Renal cortex interstitium (tissue), 11 donors: ENCODE measurements at regions not wholly inside any gene's neighbourhood (a gene's known extent, or its start where the extent isn't known, plus 50 kb on each side); places are given as distances from the start of the nearest gene placed in this dataset.
"Not testable (repeated sequence)": the region's sequence is repeated elsewhere in the genome, so short reads cannot be mapped to it uniquely, and the experiment has no call there.

Experiments used
- DNase-seq, 11 donors: peaks; one replicate each; pipeline ENCODE4 v3.0.0-alpha.2; 2013; ENCODE audit warnings: low read depth in 9 of 11, low spot score in 4 of 11; ENCODE audit errors: extremely low read depth in 1 of 11

DNA sequence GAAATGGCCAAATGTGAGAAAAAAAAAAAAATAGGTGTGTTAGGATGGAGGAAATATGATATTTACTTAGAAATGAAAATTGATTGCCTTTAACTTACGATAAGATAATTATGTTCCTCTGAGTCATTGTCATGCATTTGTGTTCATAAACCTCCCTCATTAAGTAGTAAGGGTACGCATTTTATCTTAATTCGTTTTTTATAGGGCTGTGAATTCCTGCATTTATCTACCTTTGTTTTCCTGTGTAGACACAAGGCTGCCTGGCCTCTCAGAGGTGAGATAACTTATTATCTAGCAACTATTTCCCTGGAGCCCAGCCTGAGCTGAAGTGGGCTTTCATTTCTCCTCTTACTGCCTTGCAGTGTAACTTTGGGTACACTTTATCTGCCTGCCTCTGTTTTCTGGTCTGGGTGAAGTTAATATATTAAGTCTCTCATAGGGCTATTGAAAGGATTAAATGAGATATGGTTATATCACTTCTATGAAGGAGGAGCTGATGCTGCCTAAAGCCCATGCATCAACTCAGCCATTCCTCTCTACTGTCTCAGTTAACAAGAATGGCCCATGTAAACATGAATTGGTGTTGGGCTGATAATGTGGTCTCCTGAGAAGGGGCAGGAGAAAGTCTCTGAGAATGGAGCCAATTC lies 103.8 kb upstream of the KLF4 start:
- DNase-seq, result no peak

DNA sequence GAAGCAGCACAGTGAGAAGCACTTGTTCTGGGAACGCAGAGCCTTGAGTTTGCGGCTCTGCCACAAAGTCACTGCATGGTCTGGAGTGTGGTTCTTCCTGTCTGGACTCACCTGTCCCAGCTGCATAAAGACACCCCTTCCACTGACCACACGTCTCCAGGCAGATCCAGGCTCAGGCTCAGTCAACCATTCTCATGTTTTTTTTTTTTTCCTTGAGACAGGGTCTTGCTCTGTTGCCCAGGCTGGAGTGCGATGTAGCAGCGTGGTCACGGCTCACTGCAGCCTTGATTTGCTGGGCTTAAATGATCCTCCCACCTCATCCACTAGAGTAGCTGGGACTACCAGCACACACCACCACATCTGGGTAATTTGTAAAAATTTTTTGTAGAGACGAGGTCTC lies 102.9 kb upstream of the KLF4 start:
- no peak for DNase-seq

DNA sequence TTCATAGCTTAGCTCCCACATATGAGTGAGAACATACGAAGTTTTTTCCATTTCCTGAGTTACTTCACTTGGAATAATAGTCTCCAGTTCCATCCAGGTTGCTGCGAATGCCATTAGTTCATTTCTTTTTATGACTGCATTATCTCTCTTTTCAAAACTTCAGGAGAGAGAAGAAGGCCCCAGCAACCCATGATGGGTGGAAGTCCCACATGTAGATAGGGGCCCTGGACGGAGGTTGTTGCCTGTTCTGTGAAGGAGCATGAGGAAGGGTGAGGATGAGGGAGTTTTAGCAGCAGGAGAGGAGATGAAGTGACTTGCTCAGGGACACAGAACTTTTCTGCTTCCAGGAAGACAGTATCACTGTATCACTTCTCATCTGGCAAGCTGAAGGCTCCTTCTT lies 102.2 kb upstream of the KLF4 start:
- DNase-seq, result no peak

DNA sequence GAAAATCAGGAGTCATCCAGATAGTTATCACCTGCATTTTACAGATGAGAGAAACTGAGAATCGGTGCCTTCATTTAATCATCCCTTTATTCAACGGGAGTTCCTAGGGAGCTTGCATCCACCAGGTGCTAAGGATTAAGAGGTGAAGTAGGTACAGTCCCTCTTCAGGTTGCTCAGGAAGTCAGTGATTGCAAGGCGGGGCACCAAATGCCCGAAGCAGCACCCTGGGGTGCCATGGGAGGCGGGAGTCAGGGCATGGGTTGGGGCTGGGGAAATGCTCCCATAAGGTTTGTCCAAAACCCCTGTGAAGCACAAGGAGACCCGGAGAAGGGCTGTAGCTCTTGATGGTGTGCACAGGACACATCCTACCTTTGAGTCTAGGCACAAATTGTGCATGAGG lies 98.8 kb upstream of the KLF4 start:
- no peak for DNase-seq

DNA sequence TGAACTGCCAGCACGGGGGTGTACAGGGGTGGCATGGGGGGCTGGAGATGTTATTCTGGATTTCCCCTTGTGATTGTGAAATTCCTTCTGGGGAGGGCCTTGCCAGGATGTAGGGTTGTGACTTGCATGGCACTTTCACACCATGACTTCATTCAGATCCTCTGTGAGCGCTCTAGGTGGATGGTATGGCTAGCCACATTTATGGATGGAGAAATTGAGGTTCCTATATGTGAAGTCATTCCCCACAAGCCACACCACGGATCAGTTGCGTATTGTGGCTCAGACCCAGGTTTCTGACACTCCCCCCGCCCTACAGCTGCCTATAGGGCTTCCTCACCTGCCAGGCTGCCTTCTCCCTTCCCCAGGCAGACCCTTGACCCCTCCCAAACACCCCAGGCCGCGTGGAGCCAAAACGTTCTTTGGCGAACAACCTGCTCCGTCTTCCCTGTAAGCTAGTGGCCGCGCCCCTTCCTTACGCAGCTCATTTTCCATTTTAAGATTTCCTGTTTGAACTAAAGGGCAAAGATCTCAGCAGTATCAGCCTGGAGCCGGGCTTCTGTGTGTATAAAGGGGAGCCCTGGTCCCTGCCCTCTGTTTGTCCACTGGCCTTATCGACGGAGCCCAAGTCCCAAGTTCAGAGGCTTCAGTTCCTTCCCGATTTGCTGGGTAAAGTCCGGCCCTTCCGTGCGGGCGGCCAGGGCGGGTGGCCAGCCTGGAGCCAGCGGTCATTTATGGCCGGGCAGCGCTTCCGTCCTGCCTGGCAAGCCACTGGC lies 97.8 kb upstream of the KLF4 start:
- DNase-seq, result no peak

DNA sequence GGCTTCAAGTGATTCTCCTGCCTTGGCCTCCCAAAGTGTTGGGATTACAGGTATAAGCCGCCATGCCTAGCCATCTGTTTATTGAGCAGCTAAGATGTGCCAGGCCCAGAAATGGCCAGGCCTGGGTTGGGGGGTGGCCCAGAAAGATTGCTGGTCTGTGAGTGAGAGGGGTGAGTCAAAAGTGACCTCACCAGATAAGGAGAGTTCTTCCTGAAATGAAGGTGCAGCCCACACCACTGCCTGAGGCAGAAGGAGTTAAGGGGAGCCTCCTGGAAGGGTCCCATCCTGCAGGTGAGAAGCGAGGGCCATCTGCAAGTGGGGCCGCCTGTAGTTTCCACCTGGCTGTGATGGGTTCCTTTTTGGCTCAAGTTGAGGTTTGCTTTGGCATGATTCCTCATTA lies 96.9 kb upstream of the KLF4 start:
- DNase-seq, result no peak

DNA sequence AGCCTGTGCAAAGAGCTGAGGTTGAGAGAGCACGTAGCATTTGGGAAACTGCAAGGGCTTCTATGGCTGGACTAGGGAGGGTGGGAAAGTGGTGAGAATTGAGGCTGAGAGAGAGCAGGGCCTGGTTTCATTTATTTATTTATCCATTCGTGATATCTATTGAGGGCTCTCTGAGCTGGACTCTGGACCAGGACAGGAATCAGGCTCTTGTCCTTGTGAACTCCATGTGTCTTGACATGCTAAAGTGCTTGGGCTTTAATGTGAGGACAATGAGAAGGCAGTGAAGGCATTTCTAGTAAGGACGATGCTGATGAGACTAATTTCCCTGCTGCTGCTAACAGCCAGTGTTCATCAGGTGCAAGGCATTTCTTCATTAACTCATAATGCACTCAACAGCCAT lies 95.9 kb upstream of the KLF4 start:
- DNase-seq, result no peak

DNA sequence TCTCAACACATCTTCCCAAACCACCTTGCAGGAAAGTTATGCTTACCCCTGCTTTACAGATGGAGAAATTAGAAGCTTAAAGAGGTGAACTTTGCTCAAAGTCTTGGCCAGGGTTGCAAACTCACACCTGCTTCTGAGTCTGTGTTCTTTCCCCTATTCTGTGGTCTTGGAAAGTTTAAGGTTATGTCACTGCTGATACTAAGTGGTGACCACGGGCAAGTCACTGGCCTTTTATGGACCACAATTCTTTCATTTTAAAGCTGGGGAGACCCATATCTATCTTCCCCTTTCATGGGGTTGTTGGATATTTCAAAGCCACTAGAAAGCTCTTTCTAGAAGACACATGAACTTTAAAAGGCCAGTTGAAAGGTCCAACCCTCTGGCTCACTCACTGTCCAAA lies 95.4 kb upstream of the KLF4 start:
- no peak for DNase-seq

DNA sequence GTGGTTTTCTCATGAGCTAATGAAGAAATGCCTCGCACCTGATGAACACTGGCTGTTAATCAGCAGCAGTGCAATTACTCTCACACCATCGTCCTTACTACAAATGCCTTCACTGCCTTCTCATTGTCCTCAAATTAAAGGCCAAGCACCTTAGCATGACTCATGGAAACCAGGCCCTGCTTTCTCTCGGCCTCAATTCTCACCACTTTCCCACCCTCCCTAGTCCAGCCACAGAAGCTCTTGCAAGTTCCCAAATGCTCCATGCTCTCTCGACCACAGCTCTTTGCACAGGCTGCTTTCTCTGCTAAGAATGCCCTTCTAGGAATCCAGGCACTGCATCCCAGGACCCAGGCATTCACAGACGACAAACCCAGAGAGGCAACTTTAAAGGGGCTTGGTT lies 94.6 kb upstream of the KLF4 start:
- no peak for DNase-seq

DNA sequence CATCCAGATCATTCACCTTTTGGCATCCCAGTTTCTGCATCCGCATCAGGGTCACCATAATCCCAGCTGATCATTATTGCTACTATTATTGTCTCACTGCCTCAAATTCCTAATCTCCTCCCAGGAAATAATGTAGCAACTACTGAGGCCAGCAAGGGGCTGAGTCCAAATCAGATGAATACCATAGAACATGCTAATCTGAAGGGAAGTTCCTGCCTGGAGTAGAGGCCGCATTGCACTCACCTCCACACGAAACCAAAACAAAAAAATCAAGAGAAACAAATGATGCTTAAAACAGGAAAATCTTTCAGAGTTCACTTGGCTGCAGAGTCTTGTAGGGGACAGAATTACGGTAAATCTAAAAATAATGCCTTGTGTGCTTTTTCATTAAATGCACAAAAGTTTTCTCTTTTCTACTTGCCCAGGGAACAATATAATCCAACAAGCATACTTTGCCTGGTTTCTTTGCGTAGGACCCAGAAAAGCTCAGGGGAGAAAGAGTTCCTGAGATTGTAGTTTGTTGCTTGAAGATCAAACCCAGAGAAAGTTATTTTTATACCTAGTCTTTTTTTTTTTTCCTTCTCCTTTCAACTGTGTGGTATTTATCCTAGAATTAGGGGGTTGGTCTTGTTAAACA lies 87.7 kb upstream of the KLF4 start:
- no peak for DNase-seq

DNA sequence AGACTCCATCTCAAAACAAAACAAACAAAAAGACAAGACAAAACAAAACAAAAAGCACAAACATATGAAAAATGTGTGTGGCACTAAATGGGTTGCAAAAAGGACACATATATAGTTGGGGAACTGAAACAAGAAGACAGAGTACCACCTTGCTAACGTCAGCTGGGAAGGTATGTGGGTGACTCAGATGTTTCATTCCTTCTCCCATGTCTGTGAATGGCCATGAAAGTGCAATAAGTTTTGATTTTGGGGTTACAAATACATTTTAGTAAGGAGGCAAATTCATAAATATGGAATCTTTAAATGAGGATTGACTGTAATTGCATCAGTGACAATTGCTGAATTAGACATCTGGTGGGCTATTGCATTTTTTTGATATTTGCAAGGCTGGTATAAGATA lies 81.6 kb upstream of the KLF4 start:
- no peak for DNase-seq

DNA sequence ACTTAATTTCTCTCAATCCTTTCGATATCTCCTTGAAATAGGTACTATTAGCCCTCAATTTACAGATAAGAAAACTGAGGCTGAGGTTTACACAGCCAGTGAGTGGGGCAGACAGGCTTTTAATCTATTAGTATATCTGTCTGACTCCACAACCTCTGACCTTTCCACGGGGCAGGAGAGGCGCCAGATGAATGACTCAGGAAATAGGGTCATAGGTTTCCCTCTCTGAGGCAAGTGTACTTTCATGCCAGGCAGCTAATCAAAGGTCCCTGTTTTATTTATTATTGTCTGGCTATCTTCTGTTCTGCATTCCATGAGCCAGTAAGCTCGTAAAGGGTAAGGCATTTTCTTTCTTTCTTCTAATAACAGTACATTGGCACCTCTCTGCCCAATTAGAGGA lies 79.6 kb upstream of the KLF4 start:
- DNase-seq, result no peak

DNA sequence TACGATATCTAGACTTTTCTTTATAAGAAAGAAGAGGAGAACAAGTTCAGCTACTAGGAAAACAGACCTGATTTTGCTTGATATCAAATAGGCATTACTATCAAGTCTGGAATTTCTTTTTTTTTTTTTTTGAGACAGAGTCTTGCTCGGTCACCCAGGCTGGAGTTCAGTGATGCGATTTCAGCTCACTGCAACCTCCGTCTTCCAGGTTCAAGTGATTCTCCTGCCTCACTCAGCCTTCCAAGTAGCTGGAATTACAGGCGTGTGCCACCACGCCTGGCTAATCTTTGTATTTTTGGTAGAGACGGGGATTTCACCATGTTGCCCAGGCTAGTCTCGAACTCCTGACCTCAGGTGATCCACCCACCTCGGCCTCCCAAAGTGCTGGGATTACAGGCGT lies 78.8 kb upstream of the KLF4 start:
- DNase-seq, result not testable (repeated sequence)

DNA sequence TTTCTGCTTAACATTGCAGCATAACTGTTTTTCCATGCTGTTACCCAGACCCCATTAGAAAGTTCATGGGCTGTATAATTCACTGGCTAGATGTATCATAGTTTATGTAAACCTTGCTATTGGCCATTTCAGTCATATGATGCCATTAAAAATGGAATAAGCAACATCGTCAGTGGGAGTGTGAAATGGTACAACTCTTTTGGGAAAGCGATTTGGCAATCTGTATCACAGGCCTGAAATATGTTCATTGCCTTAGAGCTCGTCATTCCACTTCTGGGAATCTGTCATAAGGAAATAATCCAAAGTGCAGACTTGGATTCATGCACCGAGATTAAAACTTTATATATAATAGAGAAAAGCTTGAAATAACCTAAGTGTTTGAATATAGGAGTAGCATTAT lies 77.9 kb upstream of the KLF4 start:
- DNase-seq, result no peak

DNA sequence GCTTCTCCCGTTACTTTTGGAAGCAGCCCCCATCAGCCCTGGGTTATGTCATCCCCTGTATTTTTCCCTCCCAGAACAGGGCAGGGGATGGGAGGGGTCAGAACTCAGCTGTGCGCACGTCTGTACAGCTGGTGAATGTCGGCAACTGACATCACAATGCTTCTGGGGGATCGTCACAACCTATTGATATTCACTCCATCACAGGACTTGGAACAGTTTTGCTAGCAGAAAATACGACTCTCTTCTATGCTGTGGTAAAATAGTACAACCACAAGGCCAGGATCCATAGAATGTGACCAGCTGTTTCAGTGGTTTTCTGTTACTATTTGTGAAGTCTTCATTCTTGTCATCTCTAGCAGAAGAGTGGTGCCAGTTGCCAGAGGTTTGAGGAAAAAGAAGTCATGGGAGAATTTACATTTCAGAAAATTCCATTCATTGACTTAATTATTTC lies 77.1 kb upstream of the KLF4 start:
- no peak for DNase-seq

DNA sequence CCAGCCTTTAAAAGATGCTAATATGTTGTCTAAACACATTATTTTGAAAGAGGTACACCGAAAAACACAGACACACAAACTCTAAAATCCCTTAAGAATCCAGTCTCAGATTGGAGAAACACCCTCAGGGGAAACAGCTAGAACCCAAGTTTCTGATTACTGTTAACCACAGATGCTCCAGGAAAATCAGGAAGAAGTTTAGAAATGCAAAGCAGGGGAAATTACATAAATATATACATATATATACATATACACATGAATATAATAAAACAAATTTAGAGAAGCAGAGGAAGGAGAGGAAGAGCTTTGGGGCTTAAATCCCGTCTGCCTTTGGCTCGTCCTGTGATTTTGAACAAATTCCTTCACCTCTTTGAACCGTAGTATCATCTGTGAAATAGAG lies 73.2 kb upstream of the KLF4 start:
- no peak for DNase-seq

DNA sequence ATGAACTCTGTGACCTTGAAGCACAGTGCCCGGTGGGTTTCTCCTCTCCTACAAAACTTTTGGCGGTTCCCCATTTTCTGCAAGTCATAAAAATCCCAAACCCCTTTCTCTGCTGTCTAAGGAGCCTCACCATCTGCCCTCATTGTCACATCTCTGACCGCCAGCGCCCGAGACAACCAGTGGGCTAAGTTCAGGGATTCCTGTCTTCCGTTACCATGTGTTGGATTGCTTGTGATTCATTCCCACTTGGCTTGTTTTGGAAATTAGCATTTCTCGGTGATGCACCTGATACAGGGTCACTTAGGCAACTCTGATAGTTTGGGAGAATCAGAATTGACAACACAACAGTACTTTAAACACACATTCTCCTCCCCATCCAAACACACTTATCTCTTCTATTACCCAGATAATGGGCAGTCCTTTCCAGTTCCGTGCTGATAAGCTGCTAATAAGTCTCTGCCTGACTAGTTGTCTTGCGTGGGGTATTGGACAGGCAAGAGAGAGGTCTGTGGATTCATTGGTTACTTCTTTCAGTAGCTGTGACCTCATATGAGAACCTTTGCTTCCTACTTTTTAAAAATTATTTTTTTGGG lies 70.0 kb upstream of the KLF4 start:
- DNase-seq, result no peak

DNA sequence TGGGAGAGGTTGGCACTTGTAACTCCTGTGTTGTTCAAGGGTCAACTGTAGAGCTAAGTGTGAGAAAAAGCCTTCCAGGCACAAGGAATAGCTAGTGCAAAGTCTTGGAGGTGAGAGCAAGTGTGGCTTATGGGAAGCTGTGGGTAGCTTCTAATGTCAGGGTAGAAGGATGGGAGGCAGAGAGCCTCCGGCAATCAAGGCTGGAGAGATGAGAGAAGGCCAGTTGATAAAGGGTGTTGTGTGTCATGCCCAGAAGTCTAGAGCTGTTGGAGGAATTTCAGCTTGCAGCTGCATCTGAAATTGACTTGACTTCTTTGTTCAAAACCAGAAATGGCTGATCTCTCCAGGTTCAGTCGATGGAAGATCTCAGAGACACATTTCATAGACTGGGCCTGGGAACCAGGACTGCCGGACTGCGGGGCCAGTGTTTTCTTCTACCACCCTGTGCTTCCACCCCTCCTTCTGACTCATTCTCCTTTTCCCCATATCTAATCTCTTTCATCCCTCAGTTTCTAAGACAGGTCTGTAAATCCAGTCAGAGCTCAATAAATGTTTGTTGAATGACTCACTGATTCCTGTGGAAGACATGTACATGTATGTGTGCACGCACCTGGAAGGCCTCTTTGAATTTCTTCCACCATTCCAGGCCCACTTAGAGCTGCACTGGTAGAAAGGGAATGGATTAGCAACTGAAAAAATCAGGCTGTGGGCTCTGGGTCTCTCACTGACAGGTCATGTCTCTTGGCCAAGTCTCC lies 67.8 kb upstream of the KLF4 start:
- DNase-seq, result no peak

DNA sequence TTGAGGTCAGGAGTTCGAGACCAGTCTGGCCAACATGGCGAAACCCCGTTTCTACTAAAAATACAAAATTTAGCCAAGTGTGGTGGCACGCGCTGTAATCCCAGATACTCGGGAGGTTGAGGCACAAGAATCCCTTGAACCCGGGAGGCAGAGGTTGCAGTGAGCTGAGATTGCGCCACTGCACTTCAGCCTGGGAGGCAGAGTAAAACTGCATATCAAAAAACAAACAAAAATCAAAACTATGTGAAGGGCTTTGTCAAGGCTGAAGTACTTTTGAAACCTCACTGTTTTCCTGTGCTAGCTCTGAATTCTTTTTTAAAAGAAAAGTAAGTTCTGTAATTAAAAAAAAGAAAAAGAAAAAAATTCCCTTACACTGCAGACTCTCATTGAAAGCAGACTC lies 65.1 kb upstream of the KLF4 start:
- no peak for DNase-seq
